NCI-H748 treated with DMSO at 0.1 percent for 48 hours (cell line): ENCODE measurements at regions not wholly inside any gene's neighbourhood (a gene's known extent, or its start where the extent isn't known, plus 50 kb on each side); places are given as distances from the start of the nearest gene placed in this dataset.

ENCODE experiments used
- DNase-seq: peaks from one replicate; lab custom pipeline; 2025; lab: John Stamatoyannopoulos, UW

DNA sequence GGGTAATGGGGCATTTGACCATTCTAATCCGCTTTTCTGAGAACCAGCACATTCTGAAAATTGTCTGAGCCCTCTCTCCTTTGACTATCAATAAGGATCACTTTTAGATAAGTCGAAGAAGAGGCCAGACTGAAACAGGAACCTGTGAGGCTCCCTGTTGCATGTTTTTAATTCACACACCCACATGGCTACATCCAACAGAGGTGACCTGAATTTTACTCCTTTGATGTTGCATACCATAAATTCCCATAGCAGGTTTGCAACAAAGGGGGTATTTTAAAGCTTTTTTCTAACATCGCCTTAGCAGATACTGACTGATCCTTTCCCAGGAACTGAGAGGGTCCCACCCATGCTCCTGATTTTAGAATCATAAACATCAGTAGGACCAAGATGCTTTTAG, 450.8 kb downstream of the USP25 start:
- DNase-seq, result no peak

GRCh38 chr21:16181018-16181417, 451.2 kb downstream of the USP25 start:
- no peak for DNase-seq

- no peak for DNase-seq
Observed at GRCh38 chr21:16185766-16186165, 456.0 kb downstream of the USP25 start.

GRCh38 chr21:16186742-16187141, 457.0 kb downstream of the USP25 start:
- no peak for DNase-seq

DNA sequence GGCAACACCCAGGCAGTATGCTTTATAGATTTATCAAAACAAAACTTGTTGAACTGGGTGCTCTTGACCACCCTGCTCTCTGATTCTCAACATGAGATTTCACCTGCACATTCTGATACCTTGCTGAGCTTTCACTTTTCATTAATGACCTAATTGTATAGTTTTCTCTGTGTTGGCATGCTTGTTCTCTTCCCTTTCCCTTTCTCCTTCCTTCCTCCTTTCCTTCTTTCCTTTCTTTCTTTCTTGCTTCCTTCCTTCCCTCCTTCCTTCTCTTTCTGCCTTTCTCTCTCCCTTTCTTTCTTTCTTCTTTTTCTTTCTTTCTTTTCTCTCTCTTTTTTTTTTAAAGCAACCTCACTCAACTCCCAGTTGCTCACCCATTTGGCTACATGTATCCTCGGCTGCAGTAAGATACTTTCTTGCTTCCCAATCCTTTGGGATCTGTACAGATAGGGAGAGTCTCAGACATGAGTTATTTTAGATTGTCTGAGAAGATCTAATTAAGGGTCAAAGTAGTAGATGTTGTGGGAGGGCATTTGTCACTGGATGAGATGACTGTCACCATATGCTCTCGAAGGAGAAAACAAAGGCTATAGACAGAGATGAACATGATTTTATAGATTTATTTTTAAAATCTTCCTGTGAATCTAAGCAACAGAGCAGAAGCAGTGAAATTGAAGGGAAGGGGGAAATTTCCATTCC, 458.0 kb downstream of the USP25 start:
- no peak for DNase-seq

DNA sequence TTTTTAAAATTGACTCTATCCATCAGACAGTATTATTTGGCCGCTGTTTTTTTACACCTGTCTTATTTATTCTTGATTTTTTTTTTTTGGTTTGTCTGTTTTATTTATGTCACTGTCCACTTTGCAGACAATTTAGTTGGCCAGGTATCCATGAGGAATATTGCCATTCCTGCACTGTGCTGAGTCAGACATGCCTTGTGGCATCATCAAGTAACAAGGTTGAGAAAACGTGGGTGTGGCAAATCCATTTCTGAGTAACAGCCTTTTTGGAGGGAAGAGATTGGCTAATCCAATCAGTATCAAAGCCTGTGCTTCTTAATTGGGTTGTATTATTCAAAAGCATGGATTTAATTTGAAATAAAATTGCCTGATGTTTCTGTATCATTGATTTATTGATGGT, 463.1 kb downstream of the USP25 start:
- DNase-seq, result no peak

GRCh38 chr21:16193496-16194094, 463.8 kb downstream of the USP25 start:
- DNase-seq, result no peak

DNA sequence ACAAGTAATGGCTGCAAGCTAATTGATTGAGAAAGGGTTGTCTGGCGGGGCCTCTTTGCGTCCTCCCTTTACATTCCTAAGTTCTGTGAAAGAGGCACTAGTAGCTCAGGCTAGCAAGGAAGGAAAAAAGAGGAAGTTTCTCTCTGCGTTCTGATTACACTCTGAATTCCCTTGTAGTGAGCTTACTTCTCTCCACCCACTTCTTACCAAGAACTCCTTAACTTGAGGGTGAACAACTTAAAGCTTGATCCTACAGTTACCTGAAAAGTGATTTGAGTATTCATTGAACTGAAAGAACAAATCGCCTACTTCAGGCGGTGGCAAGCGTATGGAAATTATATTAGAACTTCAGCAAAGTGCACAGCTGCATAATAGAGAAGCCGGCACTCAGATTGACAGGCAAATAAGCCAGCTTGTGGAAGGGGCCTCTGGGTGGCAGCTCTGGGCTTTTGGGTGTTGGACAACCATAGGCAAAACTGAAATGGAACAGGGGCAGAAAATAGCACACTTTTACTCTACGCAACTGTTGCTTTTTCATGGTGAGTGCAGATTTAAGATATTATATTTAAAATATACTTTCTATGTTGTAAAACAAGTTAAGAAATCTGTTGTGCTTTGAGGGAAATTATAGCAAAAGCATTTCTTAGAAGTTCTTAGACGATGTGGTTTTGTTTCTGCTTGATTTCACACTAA, 464.5 kb downstream of the USP25 start:
- DNase-seq, result no peak

DNA sequence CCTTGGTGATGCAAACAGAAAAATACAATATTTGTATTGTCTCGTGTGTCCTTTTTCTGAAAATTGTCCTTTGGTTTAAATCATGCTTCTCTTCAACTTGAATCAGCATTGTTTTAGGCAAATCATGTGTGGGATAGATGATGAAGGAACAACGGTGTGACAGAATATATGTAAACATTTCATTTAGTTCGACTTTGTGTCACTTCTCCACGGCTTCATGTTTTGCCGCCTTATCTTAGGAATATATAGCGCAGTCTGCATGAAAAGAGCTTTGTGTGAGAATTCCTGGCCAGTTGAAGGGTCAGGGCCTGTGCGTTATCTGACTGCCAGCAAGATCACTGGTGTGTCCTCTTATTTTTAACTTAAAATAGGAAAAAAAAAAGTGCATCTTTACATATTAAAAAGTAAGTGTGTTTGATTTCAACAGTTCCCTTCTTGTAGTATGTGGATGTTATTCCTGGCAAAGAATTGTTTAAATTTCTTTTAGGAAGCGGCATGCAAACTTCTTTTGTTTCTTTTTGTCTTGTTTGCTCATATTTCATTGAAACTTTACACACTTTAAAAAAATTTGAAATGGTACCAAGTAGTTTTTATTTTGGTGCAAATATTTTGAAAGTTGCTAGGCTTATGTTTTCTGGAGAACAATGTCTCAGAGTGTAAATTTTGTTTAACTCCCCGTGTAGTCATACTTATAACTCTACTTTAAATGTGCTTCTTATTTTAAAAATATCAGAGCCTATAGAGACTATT, 465.2 kb downstream of the USP25 start:
- DNase-seq, result no peak

DNA sequence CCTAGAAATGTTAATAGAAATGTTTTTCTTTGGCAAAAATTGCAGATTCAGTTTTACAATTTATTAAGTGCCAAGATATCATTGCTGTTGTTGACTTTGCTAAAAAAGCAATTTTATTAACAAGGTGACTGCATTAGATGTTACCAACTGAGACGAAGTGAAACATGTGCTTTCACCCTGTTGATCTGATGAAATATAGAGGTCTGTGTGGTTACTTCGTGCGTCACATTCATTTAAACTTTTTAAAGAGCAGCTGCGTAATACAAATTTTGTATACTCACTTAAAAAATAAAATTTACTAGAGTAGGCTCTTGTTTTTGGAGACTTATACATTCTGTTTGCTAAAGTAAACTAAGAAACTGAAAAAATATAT, 465.7 kb downstream of the USP25 start:
- no peak for DNase-seq

DNA sequence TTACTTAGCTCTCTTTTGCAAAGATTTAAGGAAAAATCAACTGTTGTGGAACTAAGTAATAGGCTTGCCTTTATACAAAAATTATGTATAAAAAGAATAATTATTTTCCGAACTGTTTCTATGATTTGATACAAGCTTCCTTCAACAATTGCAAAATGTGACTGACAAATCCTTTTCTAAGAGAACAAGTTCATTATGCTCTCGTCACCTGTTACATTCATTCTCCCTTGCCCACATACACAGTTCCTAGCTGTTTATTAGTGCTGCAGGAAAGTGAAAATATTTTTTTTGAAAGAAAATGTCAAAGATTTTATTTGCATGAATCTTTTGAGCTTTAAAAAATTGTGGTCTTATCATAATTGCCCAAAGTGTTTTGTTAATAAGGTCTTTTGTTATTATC, 466.2 kb downstream of the USP25 start:
- no peak for DNase-seq

DNA sequence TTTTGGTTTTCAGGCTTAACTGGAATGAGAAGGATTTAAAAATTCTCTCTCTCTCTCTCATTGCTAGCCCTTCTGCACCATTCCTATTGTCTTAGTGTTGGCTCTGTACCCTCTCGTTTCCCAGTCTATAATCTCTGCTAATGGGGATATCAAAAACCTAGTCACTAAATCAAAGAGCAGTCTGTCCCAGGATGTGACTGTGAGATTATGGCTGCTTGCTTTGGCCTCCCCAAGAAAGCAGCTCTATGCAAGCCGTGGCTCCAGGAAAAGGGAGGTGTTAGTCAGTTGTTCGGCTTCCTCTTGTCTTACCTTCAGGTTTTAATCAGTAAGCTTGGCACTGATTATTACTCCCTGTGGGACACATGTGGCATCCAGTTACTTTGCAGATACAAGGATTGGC, 468.8 kb downstream of the USP25 start:
- DNase-seq, result no peak

DNA sequence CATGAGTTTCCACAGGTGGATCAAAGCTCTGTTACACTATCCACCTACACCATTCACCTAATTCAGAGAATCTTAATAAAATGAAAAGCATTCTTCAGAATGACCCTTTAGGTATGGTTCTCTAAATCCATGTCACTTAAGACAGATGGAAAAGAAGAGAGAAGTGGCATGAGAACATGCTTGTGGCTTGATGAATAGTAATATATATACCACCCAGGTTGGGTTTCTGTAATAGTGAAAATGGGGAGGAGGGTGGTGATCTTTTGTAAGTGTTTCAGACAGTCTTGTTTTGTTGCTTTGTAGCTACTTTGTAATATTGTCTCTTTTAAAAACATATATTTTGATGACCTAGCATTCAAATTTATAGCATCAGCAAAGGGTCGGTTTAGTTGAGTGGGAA, 469.8 kb downstream of the USP25 start:
- no peak for DNase-seq

GRCh38 chr21:16201718-16202117, 471.9 kb downstream of the USP25 start:
- no peak for DNase-seq

DNA sequence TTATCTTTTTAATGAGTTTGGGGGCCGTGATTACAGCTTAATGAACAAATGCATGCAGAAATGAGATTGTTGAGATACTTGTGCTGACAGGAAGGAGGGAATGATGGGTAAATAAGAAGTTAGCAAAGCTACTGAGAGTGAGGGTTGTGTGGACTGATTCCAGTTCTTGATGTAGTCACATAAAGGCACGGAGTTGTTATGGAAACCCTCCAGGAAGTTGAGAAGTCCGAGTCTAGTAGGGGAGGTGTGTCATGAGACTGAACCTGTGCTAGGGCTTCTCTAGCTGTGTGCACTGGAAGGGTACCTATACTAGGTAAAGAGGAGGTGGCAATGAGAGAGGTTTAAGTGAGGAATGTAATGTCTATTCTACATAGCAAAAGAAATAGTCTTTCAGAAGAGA, 475.7 kb downstream of the USP25 start:
- no peak for DNase-seq

DNA sequence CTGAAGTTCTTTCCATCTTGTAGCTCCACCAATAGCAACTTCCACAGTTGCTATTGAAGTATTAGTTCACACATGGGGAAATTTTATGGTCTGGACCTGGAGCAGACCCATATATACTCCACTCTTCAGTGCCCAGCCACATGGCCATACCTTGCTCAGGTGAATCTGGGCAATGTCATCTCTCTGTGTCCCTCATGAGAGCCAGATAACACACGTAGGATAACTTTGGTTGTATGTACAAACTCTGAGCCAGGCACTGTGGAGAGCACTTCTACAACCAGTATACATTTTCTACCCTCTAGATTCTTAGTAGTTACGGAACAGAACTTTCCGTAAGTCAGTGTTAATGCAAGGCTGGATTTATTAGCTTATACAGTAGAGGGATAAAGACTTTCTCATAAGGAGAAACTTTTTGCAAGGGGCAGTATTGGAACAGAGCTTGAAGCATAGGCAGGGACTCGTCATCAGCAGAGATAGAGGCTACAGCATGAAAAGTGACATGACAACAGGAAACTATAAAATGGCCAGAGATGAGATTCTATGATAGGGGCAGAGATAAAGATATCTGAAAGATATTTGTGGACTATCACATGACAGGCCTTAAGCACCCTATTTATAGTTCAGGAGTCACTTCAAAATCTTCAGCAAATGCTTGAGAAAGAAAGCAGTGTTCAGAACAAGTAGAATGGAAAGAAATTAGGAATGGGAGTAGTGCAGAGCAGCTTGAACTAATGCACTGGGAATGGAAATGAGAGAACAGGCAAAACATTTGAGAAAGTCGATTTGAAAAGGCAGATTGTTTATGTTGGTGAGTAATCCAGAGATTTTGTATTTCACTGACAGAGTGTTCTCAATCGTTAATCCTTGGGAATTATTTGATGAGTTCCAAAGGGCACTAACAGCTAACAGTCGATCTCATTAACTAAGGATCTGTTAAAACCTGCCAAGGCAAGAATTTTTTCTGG, 481.8 kb downstream of the USP25 start:
- DNase-seq, result no peak

GRCh38 chr21:16213518-16213917, 483.7 kb downstream of the USP25 start:
- no peak for DNase-seq

DNA sequence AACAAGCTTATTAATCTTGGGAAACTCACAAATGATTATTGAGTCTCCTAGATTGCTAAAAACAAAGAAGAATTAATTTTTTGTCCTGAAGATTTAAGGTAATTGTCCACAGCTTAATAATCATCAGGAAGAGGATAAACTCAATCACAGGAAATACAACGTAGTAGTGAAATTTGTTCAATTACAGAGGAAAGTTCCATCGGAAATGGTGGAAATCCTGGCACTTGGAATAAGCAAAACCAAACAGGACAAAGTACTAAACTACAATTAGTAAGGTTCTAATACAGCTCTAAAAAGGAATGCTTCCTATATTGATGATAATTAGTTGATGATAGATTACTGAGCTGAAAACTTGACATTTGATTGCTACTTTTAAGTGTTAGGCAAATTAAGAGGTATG, 485.4 kb downstream of the USP25 start:
- DNase-seq, result no peak

- DNase-seq, result no peak
Observed at GRCh38 chr21:16215663-16216183, 485.9 kb downstream of the USP25 start.

GRCh38 chr21:16216288-16216962, 486.6 kb downstream of the USP25 start:
- no peak for DNase-seq
